Kidney (tissue), 13 donors: ENCODE measurements at regions not wholly inside any gene's neighbourhood (a gene's known extent, or its start where the extent isn't known, plus 50 kb on each side); places are given as distances from the start of the nearest gene placed in this dataset.

Experiments used
- DNase-seq, 5 donors: peaks; one replicate each; pipeline ENCODE4 v3.0.0-alpha.2; 2013 to 2020
- FAIRE-seq: peaks from 2 replicates; lab custom pipeline; 2012; peaks lifted over from hg19 to GRCh38; lab: Jason Lieb, UNC
- H3K27ac ChIP-seq, 2 donors: one replicate each; pipeline ENCODE4 v1.7.0; 2013; ENCODE audit warnings: low read depth in 2 of 2, low read length in 2 of 2, inconsistent platforms in 1 of 2
- H3K27me3 ChIP-seq: one replicate; pipeline ENCODE4 v1.7.1; 2013; ENCODE audit warnings: low read length, inconsistent platforms; ENCODE audit not compliant: control insufficient read depth, insufficient read depth
- H3K36me3 ChIP-seq, 3 donors: one replicate each; pipeline versions ENCODE4 v1.7.0 to v1.7.1; 2013; ENCODE audit warnings: low read length in 3 of 3, control low read depth in 1 of 3, inconsistent platforms in 1 of 3; ENCODE audit not compliant: insufficient read depth in 3 of 3, control insufficient read depth in 2 of 3
- H3K4me1 ChIP-seq, 3 donors: one replicate each; pipeline versions ENCODE4 v1.7.0 to v1.7.1; 2013; ENCODE audit warnings: low read length in 3 of 3, inconsistent platforms in 1 of 3, low read depth in 1 of 3; ENCODE audit not compliant: control insufficient read depth in 2 of 3, insufficient read depth in 2 of 3
- H3K4me3 ChIP-seq, 3 donors: one replicate each; pipeline versions ENCODE4 v1.7.0 to v1.8.1; 2013; ENCODE audit warnings: low read length in 3 of 3, control low read depth in 1 of 3, inconsistent platforms in 1 of 3
- H3K9ac ChIP-seq, 3 donors: one replicate each; pipeline versions ENCODE4 v1.7.0 to v1.7.1; 2013; ENCODE audit warnings: low read length in 3 of 3, control low read depth in 1 of 3, inconsistent platforms in 1 of 3
- H3K9me3 ChIP-seq, 3 donors: one replicate each; pipeline versions ENCODE4 v1.7.0 to v1.7.1; 2013; ENCODE audit warnings: low read length in 3 of 3, control low read depth in 1 of 3, inconsistent platforms in 1 of 3; ENCODE audit not compliant: control insufficient read depth in 2 of 3, insufficient read depth in 1 of 3
- CTCF ChIP-seq: IDR thresholded peaks from 3 replicates; pipeline ENCODE4 v1.5.1; 2012; ENCODE audit warnings: mild to moderate bottlenecking, moderate library complexity, borderline replicate concordance; ENCODE audit not compliant: insufficient read depth; ENCODE audit errors: extremely low read depth
- intact Hi-C: fragments of 100-400 bp; cut with DNase I; formaldehyde crosslinking; loops from one replicate; pipeline ENCODE4 v1.11.1; 2022
- donor health status: control.
- donor health status: control.
- donor health status: control.
- donor health status: control.
- donor health status: control.
- donor health status: DM: yes; HTN: yes; CAD: no.
- donor health status: Normal renal cell carcinoma (clear cell type).

GRCh38 chr4:136465691-136466090, 1066.6 kb downstream of the PCDH18 start:
- no peak for FAIRE-seq
- intact Hi-C loops: no loop called here

DNA sequence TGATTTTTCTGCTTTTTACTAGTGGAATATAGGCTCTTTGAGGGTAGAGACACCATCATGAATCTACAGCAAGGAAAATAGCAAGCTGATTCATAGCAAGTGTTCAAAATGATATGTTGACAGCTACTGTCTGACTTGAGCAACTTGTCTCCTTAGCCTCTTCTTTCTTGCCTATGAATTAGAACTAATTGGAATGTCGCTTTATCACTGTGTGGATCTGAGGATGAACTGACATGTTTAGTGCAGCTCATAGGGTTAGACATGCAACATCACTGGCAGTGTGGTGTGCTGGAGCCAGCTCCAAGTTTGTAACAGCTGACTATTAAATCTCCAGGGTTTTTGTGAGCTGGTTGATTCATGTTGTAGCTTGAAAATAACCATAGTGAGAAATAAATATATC, 1068.4 kb downstream of the PCDH18 start:
- no peak overlapping the region for H3K27ac ChIP-seq
- FAIRE-seq (no peak), DNase-seq (no peak)
- intact Hi-C loops: no loop called here
- no peaks in the 10 kb centered on the region for H3K4me1 ChIP-seq
- no peak for TF ChIP-seq CTCF
- H3K36me3 ChIP-seq: no peaks in the 10 kb centered on the region
- H3K4me3 ChIP-seq: no peak overlapping the region
- H3K9ac ChIP-seq: no peak overlapping the region
- no peaks in the 10 kb centered on the region for H3K27me3 ChIP-seq
- H3K9me3 ChIP-seq: no peaks in the 10 kb centered on the region

More at GRCh38 chr4:136465691-136466090, 1066.6 kb downstream of the PCDH18 start:
- TF ChIP-seq CTCF: no peak
- no peak overlapping the region for H3K4me3 ChIP-seq
- H3K4me1 ChIP-seq: no peaks in the 10 kb centered on the region
- no peak overlapping the region for H3K27ac ChIP-seq
- peaks cover 0 to 4% (median 0%) of the 10 kb centered on the region in 3 donors for H3K9me3 ChIP-seq
- H3K36me3 ChIP-seq: no peaks in the 10 kb centered on the region
- no peaks in the 10 kb centered on the region for H3K27me3 ChIP-seq
- DNase-seq: no peak
- no peak overlapping the region for H3K9ac ChIP-seq

GRCh38 chr4:136461533-136461932, 1070.8 kb downstream of the PCDH18 start:
- Histone ChIP-seq H3K27me3 (no peaks in the 10 kb centered on the region), H3K9ac (no peak overlapping the region), H3K36me3 (no peaks in the 10 kb centered on the region), H3K4me1 (no peaks in the 10 kb centered on the region), H3K27ac (no peak overlapping the region), H3K9me3 (no peaks in the 10 kb centered on the region), H3K4me3 (no peak overlapping the region)
- FAIRE-seq (no peak), DNase-seq (no peak)
- intact Hi-C loops: no loop called here
- TF ChIP-seq CTCF: no peak

- H3K27me3 ChIP-seq: no peaks in the 10 kb centered on the region
- no peak overlapping the region for H3K27ac ChIP-seq
- H3K9ac ChIP-seq: no peak overlapping the region
- DNase-seq (peak in 1 of 5 donors; percentile 59), FAIRE-seq (no peak)
- no peak for TF ChIP-seq CTCF
- no peak overlapping the region for H3K4me3 ChIP-seq
- H3K4me1 ChIP-seq: no peaks in the 10 kb centered on the region
- intact Hi-C loops: no loop called here
- H3K9me3 ChIP-seq: no peaks in the 10 kb centered on the region
- no peaks in the 10 kb centered on the region for H3K36me3 ChIP-seq
Observed at GRCh38 chr4:136458326-136458725, 1074.0 kb downstream of the PCDH18 start.
